ENCODE measurements at regions not wholly inside any gene's neighbourhood (a gene's known extent, or its start where the extent isn't known, plus 50 kb on each side); places are given as distances from the start of the nearest gene placed in this dataset.

- no peak for TF ChIP-seq EP300 (IDR thresholded peaks at IDR 0.05; ENCODE audit: borderline replicate concordance)
- no peak for TF ChIP-seq TEAD4 (IDR thresholded peaks at IDR 0.05)
- no peak for TF ChIP-seq YY1 (IDR thresholded peaks at IDR 0.05; ENCODE audit: low read depth)
- no peak for TF ChIP-seq REST (IDR thresholded peaks at IDR 0.05; ENCODE audit: low read depth)
- TF ChIP-seq ZBTB7A (IDR thresholded peaks at IDR 0.05; ENCODE audit: low read depth) = no peak
- TF ChIP-seq RAD21 (IDR thresholded peaks at IDR 0.05; ENCODE audit: low read depth) = no peak
These were observed 96.8 kb upstream of the TENT5A start for GRCh38 chr6:81849248-81849647.
